ENCODE measurements at regions not wholly inside any gene's neighbourhood (a gene's known extent, or its start where the extent isn't known, plus 50 kb on each side); places are given as distances from the start of the nearest gene placed in this dataset.

GRCh38 chr1:20432341-20432740 is 53.7 kb downstream of the CAMK2N1 start:
- peaks cover 4% of the 10 kb centered on the region for H3K4me1 Mint-ChIP-seq (ENCODE audit: low read depth)
- H3K27ac Mint-ChIP-seq: no peak overlapping the region
- H3K36me3 Mint-ChIP-seq (ENCODE audit: low read depth): no peaks in the 10 kb centered on the region
- intact Hi-C loops (cut with micrococcal nuclease): no loop called here
- peaks cover 42% of the 10 kb centered on the region for H3K27me3 Mint-ChIP-seq (ENCODE audit: low read depth)
- no peaks in the 10 kb centered on the region for H3K9me3 Mint-ChIP-seq
- CTCF ChIA-PET: interaction anchor here (0.6 to 4.1 kb wide), 7 partner anchors 9 to 220 kb away, joined by 3 to 26 read pairs (median 3); no protein-coding TSS in a partner anchor
- no peak for DNase-seq
- H3K4me3 Mint-ChIP-seq: no peak overlapping the region

GRCh38 chr1:20431176-20431460 is 54.9 kb downstream of the CAMK2N1 start:
- intact Hi-C loops (cut with micrococcal nuclease): no loop called here
- no peak overlapping the region for H3K4me3 Mint-ChIP-seq
- CTCF ChIA-PET: interaction anchor here (0.6 to 4.1 kb wide), 24 partner anchors 8 to 534 kb away, joined by 3 to 26 read pairs (median 4); no protein-coding TSS in a partner anchor
- H3K4me1 Mint-ChIP-seq (ENCODE audit: low read depth): peaks cover 16% of the 10 kb centered on the region
- no peak overlapping the region for H3K27ac Mint-ChIP-seq
- peaks cover 43% of the 10 kb centered on the region for H3K27me3 Mint-ChIP-seq (ENCODE audit: low read depth)
- H3K36me3 Mint-ChIP-seq (ENCODE audit: low read depth): no peaks in the 10 kb centered on the region
- no peaks in the 10 kb centered on the region for H3K9me3 Mint-ChIP-seq
- no peak for DNase-seq

DNA sequence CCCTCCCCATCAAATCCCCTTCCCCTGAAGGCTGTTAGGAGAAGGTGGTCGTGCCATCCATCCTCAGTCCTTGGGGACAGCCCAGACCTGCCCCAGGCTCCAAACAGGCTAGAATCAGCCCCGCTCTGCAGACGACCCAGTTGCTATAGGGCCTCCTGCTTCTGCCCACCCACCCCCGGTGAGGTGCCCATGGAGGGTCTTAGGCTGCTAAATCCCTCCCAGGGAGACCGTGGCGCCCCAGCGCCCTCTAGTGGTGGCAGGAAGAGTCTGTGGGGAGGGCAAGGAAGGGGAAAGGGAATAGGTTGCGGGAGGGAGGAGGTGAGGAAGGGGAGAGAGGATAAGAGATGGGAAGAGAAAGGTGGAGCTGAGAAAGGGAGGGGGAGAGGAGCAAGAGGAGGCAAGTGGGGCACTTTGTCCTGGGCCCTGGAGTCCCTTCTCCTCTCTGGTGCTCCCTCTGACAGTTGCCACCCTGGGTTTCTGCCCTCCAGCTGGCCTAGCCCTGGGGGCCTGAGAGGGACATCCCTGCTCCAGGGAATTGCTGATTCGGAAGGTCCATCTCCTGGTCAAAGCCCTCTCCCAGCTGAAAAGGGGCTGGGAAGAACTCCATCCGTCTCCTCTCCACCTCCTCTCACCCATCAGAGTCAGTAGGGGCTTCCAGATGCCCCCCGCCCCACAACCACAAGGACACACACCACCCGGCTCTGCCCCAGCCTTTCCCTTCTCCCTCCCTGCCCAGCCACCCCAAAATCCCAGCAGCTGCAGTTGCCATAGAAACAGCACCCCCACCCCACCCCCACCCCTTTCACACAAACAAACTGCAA is 55.4 kb downstream of the CAMK2N1 start:
- H3K4me1 Mint-ChIP-seq (ENCODE audit: low read depth): peaks cover 20% of the 10 kb centered on the region
- H3K27me3 Mint-ChIP-seq (ENCODE audit: low read depth): peaks cover 44% of the 10 kb centered on the region
- CTCF ChIA-PET: interaction anchor here (0.6 to 4.1 kb wide), 24 partner anchors 8 to 534 kb away, joined by 3 to 26 read pairs (median 4); no protein-coding TSS in a partner anchor

DNA sequence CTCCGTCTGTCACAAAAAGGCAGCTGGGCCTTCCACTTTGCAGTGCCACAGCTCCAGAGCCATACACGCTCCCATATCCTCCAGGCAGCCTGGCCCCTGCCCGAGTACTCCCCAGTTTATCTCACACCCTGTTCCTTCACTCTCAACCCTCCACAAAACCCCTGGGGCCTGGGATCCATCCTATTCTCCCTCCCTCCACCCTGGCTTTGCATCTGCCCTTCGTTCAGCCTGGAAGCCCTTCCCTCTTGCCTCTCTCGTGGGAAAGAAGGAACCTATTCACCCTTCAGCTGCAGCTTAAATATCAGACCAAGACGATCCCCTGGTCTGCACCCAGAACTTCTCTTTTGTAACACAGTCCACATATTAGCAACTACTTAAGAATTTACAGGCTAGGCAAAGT is 56.7 kb downstream of the CAMK2N1 start:
- no peak overlapping the region for H3K27ac Mint-ChIP-seq
- H3K4me3 Mint-ChIP-seq: no peak overlapping the region

More for the DNA sequence above, 55.4 kb downstream of the CAMK2N1 start:
- no peaks in the 10 kb centered on the region for H3K36me3 Mint-ChIP-seq (ENCODE audit: low read depth)
- intact Hi-C loops (cut with micrococcal nuclease): loop anchor here (1.0 kb wide), 2 partner anchors 197 to 214 kb away; no protein-coding TSS in a partner anchor
- peaks cover under 1% of the 10 kb centered on the region for H3K9me3 Mint-ChIP-seq
- H3K27ac Mint-ChIP-seq: no peak overlapping the region
- H3K4me3 Mint-ChIP-seq: no peak overlapping the region
- DNase-seq: peak; percentile 61

GRCh38 chr1:20428841-20429240 is 57.2 kb downstream of the CAMK2N1 start:
- Mint-ChIP-seq H3K9me3 (peaks cover 4% of the 10 kb centered on the region), H3K27me3 (ENCODE audit: low read depth) (peaks cover 40% of the 10 kb centered on the region), H3K4me1 (ENCODE audit: low read depth) (peaks cover 22% of the 10 kb centered on the region), H3K4me3 (no peak overlapping the region), H3K36me3 (ENCODE audit: low read depth) (no peaks in the 10 kb centered on the region), H3K27ac (no peak overlapping the region)
- CTCF ChIA-PET: interaction anchor here (1.4 to 4.1 kb wide), 3 partner anchors 50 to 216 kb away, joined by 5 to 26 read pairs (median 5); no protein-coding TSS in a partner anchor
- intact Hi-C loops (cut with micrococcal nuclease): no loop called here
- DNase-seq: no peak

More for the DNA sequence above, 56.7 kb downstream of the CAMK2N1 start:
- Mint-ChIP-seq H3K36me3 (ENCODE audit: low read depth) (no peaks in the 10 kb centered on the region), H3K27me3 (ENCODE audit: low read depth) (peaks cover 40% of the 10 kb centered on the region), H3K4me1 (ENCODE audit: low read depth) (peaks cover 22% of the 10 kb centered on the region), H3K9me3 (peaks cover 4% of the 10 kb centered on the region)
- CTCF ChIA-PET: interaction anchor here (0.7 to 4.1 kb wide), 5 partner anchors 50 to 217 kb away, joined by 3 to 26 read pairs (median 5); no protein-coding TSS in a partner anchor
- no peak for DNase-seq
- intact Hi-C loops (cut with micrococcal nuclease): no loop called here

GRCh38 chr1:20426923-20427322 is 59.1 kb downstream of the CAMK2N1 start:
- peaks cover 18% of the 10 kb centered on the region for H3K9me3 Mint-ChIP-seq
- peaks cover 37% of the 10 kb centered on the region for H3K27me3 Mint-ChIP-seq (ENCODE audit: low read depth)
- H3K4me3 Mint-ChIP-seq: no peak overlapping the region
- peak; percentile 59 for DNase-seq
- H3K4me1 Mint-ChIP-seq (ENCODE audit: low read depth): peaks cover 22% of the 10 kb centered on the region
- CTCF ChIA-PET: interaction anchor here (0.9 to 1.6 kb wide), 3 partner anchors 65 to 214 kb away, joined by 3 to 5 read pairs (median 4); no protein-coding TSS in a partner anchor
- intact Hi-C loops (cut with micrococcal nuclease): loop anchor here (1.0 to 2.0 kb wide), 3 partner anchors 50 to 70 kb away; no protein-coding TSS in a partner anchor
- peaks cover 3% of the 10 kb centered on the region for H3K36me3 Mint-ChIP-seq (ENCODE audit: low read depth)
- H3K27ac Mint-ChIP-seq: no peak overlapping the region

GRCh38 chr1:20426371-20426770 is 59.6 kb downstream of the CAMK2N1 start:
- intact Hi-C loops (cut with micrococcal nuclease): loop anchor here (2.0 kb wide), 1 partner anchor 70 kb away; no protein-coding TSS in a partner anchor
- Mint-ChIP-seq H3K36me3 (ENCODE audit: low read depth) (peaks cover 3% of the 10 kb centered on the region), H3K4me3 (no peak overlapping the region), H3K4me1 (ENCODE audit: low read depth) (peaks cover 22% of the 10 kb centered on the region), H3K9me3 (peaks cover 24% of the 10 kb centered on the region), H3K27ac (no peak overlapping the region), H3K27me3 (ENCODE audit: low read depth) (peaks cover 38% of the 10 kb centered on the region)
- CTCF ChIA-PET: interaction anchor here (0.6 to 1.6 kb wide), 5 partner anchors 19 to 213 kb away, joined by 3 to 5 read pairs (median 3); no protein-coding TSS in a partner anchor
- no peak for DNase-seq

DNA sequence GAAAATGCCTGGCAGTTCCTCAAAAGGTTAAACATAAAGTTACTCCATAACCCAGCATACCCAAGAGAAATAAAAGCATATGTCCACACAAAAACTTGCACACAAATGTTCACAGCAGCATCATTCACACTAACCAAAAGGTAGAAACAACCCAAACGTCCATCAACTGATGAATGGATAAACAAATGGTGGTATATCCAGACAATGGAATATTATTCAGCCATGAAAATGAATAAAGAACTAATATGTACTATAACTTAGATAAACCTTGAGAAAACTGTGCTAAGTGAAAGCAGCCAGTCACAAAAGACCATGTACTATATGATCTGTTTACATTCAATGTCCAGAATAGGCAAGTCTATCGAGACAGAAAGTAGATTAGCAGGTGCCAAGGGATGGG is 60.4 kb downstream of the CAMK2N1 start:
- Mint-ChIP-seq H3K4me1 (ENCODE audit: low read depth) (peaks cover 22% of the 10 kb centered on the region), H3K27me3 (ENCODE audit: low read depth) (peaks cover 40% of the 10 kb centered on the region), H3K4me3 (no peak overlapping the region), H3K36me3 (ENCODE audit: low read depth) (peaks cover 3% of the 10 kb centered on the region), H3K9me3 (peaks cover 28% of the 10 kb centered on the region), H3K27ac (no peak overlapping the region)
- intact Hi-C loops (cut with micrococcal nuclease): loop anchor here (2.0 kb wide), 1 partner anchor 71 kb away; no protein-coding TSS in a partner anchor
- CTCF ChIA-PET: interaction anchor here (0.6 to 1.6 kb wide), 3 partner anchors 18 to 212 kb away, joined by 3 to 4 read pairs (median 3); no protein-coding TSS in a partner anchor
- DNase-seq: no peak

GRCh38 chr1:20423169-20423795 is 62.7 kb downstream of the CAMK2N1 start:
- peaks cover 44% of the 10 kb centered on the region for H3K27me3 Mint-ChIP-seq (ENCODE audit: low read depth)
- DNase-seq: no peak
- intact Hi-C loops (cut with micrococcal nuclease): no loop called here
- H3K4me3 Mint-ChIP-seq: no peak overlapping the region
- peaks cover 28% of the 10 kb centered on the region for H3K9me3 Mint-ChIP-seq
- peaks cover 3% of the 10 kb centered on the region for H3K36me3 Mint-ChIP-seq (ENCODE audit: low read depth)
- peaks cover 22% of the 10 kb centered on the region for H3K4me1 Mint-ChIP-seq (ENCODE audit: low read depth)
- no peak overlapping the region for H3K27ac Mint-ChIP-seq
- CTCF ChIA-PET: no interaction called here

- intact Hi-C loops (cut with micrococcal nuclease): no loop called here
- no peak for DNase-seq
- Mint-ChIP-seq H3K4me1 (ENCODE audit: low read depth) (peaks cover 9% of the 10 kb centered on the region), H3K9me3 (peaks cover 28% of the 10 kb centered on the region), H3K27me3 (ENCODE audit: low read depth) (peaks cover 43% of the 10 kb centered on the region), H3K27ac (no peak overlapping the region), H3K4me3 (no peak overlapping the region), H3K36me3 (ENCODE audit: low read depth) (peaks cover 3% of the 10 kb centered on the region)
- CTCF ChIA-PET: interaction anchor here (0.7 to 0.9 kb wide), 2 partner anchors 44 to 216 kb away, joined by 3 to 5 read pairs; no protein-coding TSS in a partner anchor
Observed at GRCh38 chr1:20421441-20421840, 64.6 kb downstream of the CAMK2N1 start.

GRCh38 chr1:20417581-20417980 is 68.4 kb downstream of the CAMK2N1 start:
- Mint-ChIP-seq H3K4me3 (no peak overlapping the region), H3K27ac (no peak overlapping the region), H3K36me3 (ENCODE audit: low read depth) (no peaks in the 10 kb centered on the region), H3K9me3 (peaks cover 16% of the 10 kb centered on the region), H3K4me1 (ENCODE audit: low read depth) (no peaks in the 10 kb centered on the region), H3K27me3 (ENCODE audit: low read depth) (peaks cover 36% of the 10 kb centered on the region)
- DNase-seq: no peak
- intact Hi-C loops (cut with micrococcal nuclease): no loop called here
- CTCF ChIA-PET: interaction anchor here (0.5 to 1.2 kb wide), 2 partner anchors 55 to 100 kb away, joined by 3 to 4 read pairs; no protein-coding TSS in a partner anchor

GRCh38 chr1:20416706-20417105 is 69.3 kb downstream of the CAMK2N1 start:
- Mint-ChIP-seq H3K27me3 (ENCODE audit: low read depth) (peaks cover 35% of the 10 kb centered on the region), H3K4me1 (ENCODE audit: low read depth) (no peaks in the 10 kb centered on the region), H3K9me3 (peaks cover 7% of the 10 kb centered on the region), H3K27ac (no peak overlapping the region), H3K4me3 (no peak overlapping the region), H3K36me3 (ENCODE audit: low read depth) (no peaks in the 10 kb centered on the region)
- intact Hi-C loops (cut with micrococcal nuclease): no loop called here
- no peak for DNase-seq
- CTCF ChIA-PET: no interaction called here

All from activated naive CD4-positive, alpha-beta T cell treated with anti-CD3 and anti-CD28 coated beads for 36 hours (primary cell).